OCI-LY7 (cell line): ENCODE measurements at regions not wholly inside any gene's neighbourhood (a gene's known extent, or its start where the extent isn't known, plus 50 kb on each side); places are given as distances from the start of the nearest gene placed in this dataset.

Experiments
- CTCF ChIP-seq: fragments of 200-600 bp; sonication (generic); conservative IDR thresholded peaks from 2 replicates; pipeline ENCODE4 v1.5.1; 2014; ENCODE audit warnings: mild to moderate bottlenecking, antibody characterized with exemption, low read length, moderate library complexity, mixed read lengths
- EZH2phosphoT487 ChIP-seq: fragments of 200-600 bp; sonication (generic); IDR thresholded peaks from 2 replicates; pipeline ENCODE4 v1.6.1; 2018; ENCODE audit warnings: low read depth, borderline replicate concordance, mild to moderate bottlenecking, mixed run types, antibody characterized with exemption, low read length, moderate library complexity, mixed read lengths

- TF ChIP-seq CTCF: no peak
- no peak for TF ChIP-seq EZH2phosphoT487
Observed at GRCh38 chr9:81195206-81195605, 494.1 kb downstream of the TLE1 start.
